ENCODE measurements at regions not wholly inside any gene's neighbourhood (a gene's known extent, or its start where the extent isn't known, plus 50 kb on each side); places are given as distances from the start of the nearest gene placed in this dataset.

GRCh38 chr4:133524369-133524768, 375.3 kb downstream of the PCDH10 start:
- Histone ChIP-seq H3K4me3 (ENCODE audit: low read depth, low read length) (no peak overlapping the region), H3K4me1 (ENCODE audit: control insufficient read depth, insufficient read depth, low read length) (no peaks in the 10 kb centered on the region), H3K9me3 (ENCODE audit: control insufficient read depth, insufficient read depth, low read depth, low read length) (no peaks in the 10 kb centered on the region), H3K27ac (ENCODE audit: extremely low read depth, low read depth, low read length) (no peak overlapping the region), H3K36me3 (ENCODE audit: control insufficient read depth in 2 of 2, insufficient read depth in 1 of 2, low read length in 2 of 2) (no peaks in the 10 kb centered on the region)
- TF ChIP-seq ZNF76 (tag by site-specific recombination; IDR thresholded peaks at IDR 0.05; ENCODE audit: borderline replicate concordance, low read depth): no peak
- TF ChIP-seq ZNF155 (tag by site-specific recombination; IDR thresholded peaks at IDR 0.05): no peak
- TF ChIP-seq ZSCAN16 (tag by site-specific recombination; IDR thresholded peaks at IDR 0.05): no peak
- no peak for TF ChIP-seq ZBTB8A (tag by site-specific recombination; IDR thresholded peaks at IDR 0.05)
- ChIA-PET POLR2A (no interaction called here), CTCF (no interaction called here)

GRCh38 chr4:133513901-133514300, 364.8 kb downstream of the PCDH10 start:
- POLR2A ChIA-PET: no interaction called here
- Histone ChIP-seq H3K4me1 (ENCODE audit: control insufficient read depth, insufficient read depth, low read length) (no peaks in the 10 kb centered on the region), H3K4me3 (ENCODE audit: low read depth, low read length) (no peak overlapping the region), H3K36me3 (ENCODE audit: control insufficient read depth in 2 of 2, insufficient read depth in 1 of 2, low read length in 2 of 2) (no peaks in the 10 kb centered on the region), H3K27ac (ENCODE audit: extremely low read depth, low read depth, low read length) (no peak overlapping the region), H3K9me3 (ENCODE audit: control insufficient read depth, insufficient read depth, low read depth, low read length) (no peaks in the 10 kb centered on the region)
- CTCF ChIA-PET: no interaction called here
- TF ChIP-seq ZNF26 (tag by site-specific recombination; IDR thresholded peaks at IDR 0.05) (no peak), ZNF155 (tag by site-specific recombination; IDR thresholded peaks at IDR 0.05) (no peak), BCL6B (tag by site-specific recombination; IDR thresholded peaks at IDR 0.05) (no peak), ZNF548 (tag by site-specific recombination; IDR thresholded peaks at IDR 0.05) (no peak), ZNF596 (tag by site-specific recombination; IDR thresholded peaks at IDR 0.05) (no peak), ZNF530 (tag by site-specific recombination; IDR thresholded peaks at IDR 0.05; ENCODE audit: low read depth) (no peak), ZNF175 (tag by site-specific recombination; IDR thresholded peaks at IDR 0.05) (no peak), ZNF704 (tag by site-specific recombination; IDR thresholded peaks at IDR 0.05) (no peak), ZNF555 (tag by site-specific recombination; conservative IDR thresholded peaks at IDR 0.05) (no peak), ZFP37 (tag by site-specific recombination; IDR thresholded peaks at IDR 0.05) (no peak), ZNF670 (tag by site-specific recombination; IDR thresholded peaks at IDR 0.05; ENCODE audit: low read depth) (no peak), ZNF2 (tag by site-specific recombination; IDR thresholded peaks at IDR 0.05) (no peak), PRDM2 (tag by site-specific recombination; IDR thresholded peaks at IDR 0.05; ENCODE audit: borderline replicate concordance) (no peak), ZNF211 (tag by site-specific recombination; IDR thresholded peaks at IDR 0.05; ENCODE audit: low read depth) (no peak), GFI1B (tag by site-specific recombination; IDR thresholded peaks at IDR 0.05) (no peak)
